Osteoblast (primary cell): ENCODE measurements at regions not wholly inside any gene's neighbourhood (a gene's known extent, or its start where the extent isn't known, plus 50 kb on each side); places are given as distances from the start of the nearest gene placed in this dataset.

Experiments used
- DNase-seq: peaks from one replicate; pipeline ENCODE4 v3.0.0; 2011; ENCODE audit warnings: low spot score, mixed read lengths; ENCODE audit not compliant: insufficient read length; ENCODE audit errors: missing footprints
- H2AFZ ChIP-seq: 2 replicates; pipeline ENCODE4 v1.6.0; 2011; ENCODE audit warnings: mild to moderate bottlenecking, low read length
- H3K27ac ChIP-seq: 2 replicates; pipeline ENCODE4 v1.5.1; 2011; ENCODE audit warnings: mild to moderate bottlenecking, low read depth, low read length, moderate library complexity
- H3K27me3 ChIP-seq: 2 replicates; pipeline ENCODE4 v1.6.0; 2012; ENCODE audit warnings: mild to moderate bottlenecking, control low read depth, inconsistent platforms, low read length, moderate library complexity; ENCODE audit not compliant: insufficient read depth
- H3K36me3 ChIP-seq: 2 replicates; pipeline ENCODE4 v1.5.1; 2011; ENCODE audit warnings: mild to moderate bottlenecking, low read length, control low read depth, moderate library complexity; ENCODE audit not compliant: insufficient read depth
- H3K4me1 ChIP-seq: 2 replicates; pipeline ENCODE4 v1.5.1; 2011; ENCODE audit warnings: mild to moderate bottlenecking, low read length, control low read depth, moderate library complexity; ENCODE audit not compliant: insufficient read depth
- H3K4me2 ChIP-seq: 2 replicates; pipeline ENCODE4 v1.6.0; 2011; ENCODE audit warnings: mild to moderate bottlenecking, low read length; ENCODE audit not compliant: insufficient read depth
- H3K4me3 ChIP-seq: fragments of 200-600 bp; sonication (generic); 3 replicates; pipeline ENCODE4 v1.5.1; 2012; ENCODE audit warnings: mild to moderate bottlenecking, low read length, inconsistent platforms; ENCODE audit not compliant: insufficient read depth
- H3K79me2 ChIP-seq: 2 replicates; pipeline ENCODE4 v1.6.0; 2012; ENCODE audit warnings: mild to moderate bottlenecking, low read length, control low read depth, inconsistent platforms; ENCODE audit not compliant: insufficient read depth
- H3K9me3 ChIP-seq: 2 replicates; pipeline ENCODE4 v1.5.1; 2011; ENCODE audit warnings: low read depth, low read length, control low read depth
- H4K20me1 ChIP-seq: 2 replicates; pipeline ENCODE4 v1.6.0; 2012; ENCODE audit warnings: mild to moderate bottlenecking, low read length, control low read depth; ENCODE audit not compliant: insufficient read depth
- CTCF ChIP-seq: IDR thresholded peaks from 2 replicates; pipeline ENCODE4 v1.5.1; 2011; ENCODE audit warnings: mild to moderate bottlenecking, low read depth, low read length, moderate library complexity; ENCODE audit errors: extremely low read depth

GRCh38 chr18:44324361-44324760 lies 356.3 kb upstream of the SETBP1 start:
- Histone ChIP-seq H3K4me1 (no peaks in the 10 kb centered on the region), H3K4me3 (no peak overlapping the region), H3K79me2 (no peaks in the 10 kb centered on the region), H3K9me3 (no peaks in the 10 kb centered on the region), H3K27ac (no peak overlapping the region), H3K27me3 (no peaks in the 10 kb centered on the region), H2AFZ (no peak overlapping the region), H4K20me1 (no peaks in the 10 kb centered on the region), H3K4me2 (no peak overlapping the region), H3K36me3 (no peaks in the 10 kb centered on the region)
- DNase-seq, result no peak
- TF ChIP-seq CTCF, result no peak

- no peaks in the 10 kb centered on the region for H4K20me1 ChIP-seq
- no peak overlapping the region for H3K27ac ChIP-seq
- TF ChIP-seq CTCF, result peak; percentile 76
- no peaks in the 10 kb centered on the region for H3K27me3 ChIP-seq
- H3K4me3 ChIP-seq, result no peak overlapping the region
- no peaks in the 10 kb centered on the region for H3K36me3 ChIP-seq
- peak; percentile 59 for DNase-seq
- H2AFZ ChIP-seq, result no peak overlapping the region
- no peak overlapping the region for H3K4me2 ChIP-seq
- no peaks in the 10 kb centered on the region for H3K9me3 ChIP-seq
- no peaks in the 10 kb centered on the region for H3K4me1 ChIP-seq
- H3K79me2 ChIP-seq, result no peaks in the 10 kb centered on the region
Measured at GRCh38 chr18:44325903-44326635, 354.6 kb upstream of the SETBP1 start.

GRCh38 chr18:44331656-44332570 lies 348.8 kb upstream of the SETBP1 start:
- Histone ChIP-seq H3K27me3 (no peaks in the 10 kb centered on the region), H3K4me3 (no peak overlapping the region), H3K4me2 (no peak overlapping the region), H2AFZ (no peak overlapping the region), H3K4me1 (no peaks in the 10 kb centered on the region), H3K9me3 (no peaks in the 10 kb centered on the region), H3K27ac (no peak overlapping the region), H3K36me3 (no peaks in the 10 kb centered on the region), H3K79me2 (no peaks in the 10 kb centered on the region), H4K20me1 (no peaks in the 10 kb centered on the region)
- TF ChIP-seq CTCF, result no peak
- DNase-seq, result no peak

- H4K20me1 ChIP-seq, result no peaks in the 10 kb centered on the region
- H2AFZ ChIP-seq, result no peak overlapping the region
- H3K4me2 ChIP-seq, result no peak overlapping the region
- TF ChIP-seq CTCF, result no peak
- H3K4me3 ChIP-seq, result no peak overlapping the region
- no peaks in the 10 kb centered on the region for H3K4me1 ChIP-seq
- no peaks in the 10 kb centered on the region for H3K27me3 ChIP-seq
- H3K9me3 ChIP-seq, result no peaks in the 10 kb centered on the region
- no peak for DNase-seq
- no peak overlapping the region for H3K27ac ChIP-seq
- no peaks in the 10 kb centered on the region for H3K36me3 ChIP-seq
- no peaks in the 10 kb centered on the region for H3K79me2 ChIP-seq
Measured at GRCh38 chr18:44341759-44342158, 338.9 kb upstream of the SETBP1 start.
